Ovary (tissue), 7 donors: ENCODE measurements at regions not wholly inside any gene's neighbourhood (a gene's known extent, or its start where the extent isn't known, plus 50 kb on each side); places are given as distances from the start of the nearest gene placed in this dataset.

Source experiments
- DNase-seq, 5 donors: peaks; one replicate each; pipeline ENCODE4 v3.0.0-alpha.2; 2019 to 2020
- H3K27ac ChIP-seq, 2 donors: fragments of 200-600 bp; one replicate each; pipeline versions ENCODE4 v1.5.1 to v1.8.0; 2019 to 2022
- H3K27me3 ChIP-seq: fragments of 200-600 bp; one replicate; pipeline ENCODE4 v1.8.0; 2022
- H3K36me3 ChIP-seq: fragments of 200-600 bp; sonication (generic); one replicate; pipeline ENCODE4 v1.5.1; 2019
- H3K4me1 ChIP-seq: one replicate; pipeline ENCODE4 v1.8.1; 2013; ENCODE audit warnings: mild to moderate bottlenecking, moderate library complexity; ENCODE audit not compliant: insufficient read depth
- H3K4me3 ChIP-seq: fragments of 200-600 bp; sonication (generic); one replicate; pipeline ENCODE4 v1.5.1; 2017
- H3K9me3 ChIP-seq, 2 donors: fragments of 200-600 bp in 1 of 2; sonication (generic) in 1 of 2; one replicate each; pipeline versions ENCODE4 v1.5.1 to v1.8.1; 2013 to 2019; ENCODE audit warnings: mild to moderate bottlenecking in 1 of 2, moderate library complexity in 1 of 2
- EP300 ChIP-seq: sonication (generic); formaldehyde crosslinking; IDR thresholded peaks from one replicate; pipeline ENCODE4 v1.6.1; 2017; ENCODE audit warnings: antibody characterized with exemption
- POLR2A ChIP-seq: fragments of 450-650 bp; IDR thresholded peaks from one replicate; pipeline ENCODE4 v1.6.1; 2017; ENCODE audit warnings: antibody characterized with exemption, mild to moderate bottlenecking, moderate library complexity
- WGBS, 3 donors: extraction: QIAGEN DNeasy Blood & Tissue Kit in 1 of 3; methylation state at CpG; one replicate each; pipeline versions ENCODE4 v1.1.5 to v1.1.7; 2013 to 2017; 5-methylcytosine and 5-hydroxymethylcytosine counted together
- intact Hi-C, 4 donors: fragments of 100-400 bp; cut with DNase I; formaldehyde crosslinking; loops; one replicate each; pipeline versions ENCODE4 v1.11.0 to v1.15.1; 2022 to 2023
- TF ChIP-seq, protein P1 (sequence below), 3 donors: fragments of 450-650 bp in 2 of 3; fragments of 200-600 bp in 1 of 3; IDR thresholded peaks; one replicate each; pipeline versions ENCODE4 v1.5.1 to v1.8.0; 2016 to 2022; ENCODE audit warnings: antibody characterized with exemption in 3 of 3, mild to moderate bottlenecking in 1 of 3
- donor health status: DM: no; HTN: no; CAD: no; lungs with moderate emphysema.
- donor health status: DM: no; HTN: no; CAD: no.
- donor health status: Bipolar disorder and iron deficiency.
- donor health status: DM: no; HTN: no; CAD: no.
- donor health status: DM: yes; HTN: yes; CAD: no.

DNA sequence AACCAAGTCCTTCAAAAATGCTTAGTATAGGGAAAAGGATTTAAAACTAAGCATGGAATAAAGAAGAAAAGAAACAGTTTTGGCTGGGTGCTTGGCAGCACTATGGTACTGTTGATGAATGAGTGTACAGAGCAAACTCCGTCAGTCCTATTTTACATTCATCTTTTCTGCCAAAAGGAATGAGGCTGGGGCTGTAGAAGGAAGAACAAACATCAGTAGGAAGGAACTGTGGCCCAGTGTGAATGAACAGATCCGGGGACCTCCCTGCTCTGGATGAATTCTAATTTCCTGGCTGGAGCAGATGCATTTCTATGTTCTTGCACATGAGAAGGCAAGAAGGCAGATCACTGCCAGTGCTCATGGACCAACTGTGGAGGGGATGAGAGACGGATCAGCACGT is 474.0 kb upstream of the MEIS1 start:
- H3K4me1 ChIP-seq, result no peaks in the 10 kb centered on the region
- no peaks in the 10 kb centered on the region for H3K9me3 ChIP-seq
- no peak overlapping the region for H3K27ac ChIP-seq
- WGBS, 3 donors, result 60 to 77% (median 68%) methylated on average over 4 of the region's 4 CpGs
- no peak for DNase-seq
- intact Hi-C loops, result no loop called here
- H3K27me3 ChIP-seq, result no peaks in the 10 kb centered on the region
- no peaks in the 10 kb centered on the region for H3K36me3 ChIP-seq
- TF ChIP-seq EP300, result no peak
- no peak for TF ChIP-seq POLR2A
- TF ChIP-seq, protein P1, sequence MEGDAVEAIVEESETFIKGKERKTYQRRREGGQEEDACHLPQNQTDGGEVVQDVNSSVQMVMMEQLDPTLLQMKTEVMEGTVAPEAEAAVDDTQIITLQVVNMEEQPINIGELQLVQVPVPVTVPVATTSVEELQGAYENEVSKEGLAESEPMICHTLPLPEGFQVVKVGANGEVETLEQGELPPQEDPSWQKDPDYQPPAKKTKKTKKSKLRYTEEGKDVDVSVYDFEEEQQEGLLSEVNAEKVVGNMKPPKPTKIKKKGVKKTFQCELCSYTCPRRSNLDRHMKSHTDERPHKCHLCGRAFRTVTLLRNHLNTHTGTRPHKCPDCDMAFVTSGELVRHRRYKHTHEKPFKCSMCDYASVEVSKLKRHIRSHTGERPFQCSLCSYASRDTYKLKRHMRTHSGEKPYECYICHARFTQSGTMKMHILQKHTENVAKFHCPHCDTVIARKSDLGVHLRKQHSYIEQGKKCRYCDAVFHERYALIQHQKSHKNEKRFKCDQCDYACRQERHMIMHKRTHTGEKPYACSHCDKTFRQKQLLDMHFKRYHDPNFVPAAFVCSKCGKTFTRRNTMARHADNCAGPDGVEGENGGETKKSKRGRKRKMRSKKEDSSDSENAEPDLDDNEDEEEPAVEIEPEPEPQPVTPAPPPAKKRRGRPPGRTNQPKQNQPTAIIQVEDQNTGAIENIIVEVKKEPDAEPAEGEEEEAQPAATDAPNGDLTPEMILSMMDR (IDR thresholded peaks at IDR 0.05), result no peak
- H3K4me3 ChIP-seq, result no peak overlapping the region

GRCh38 chr2:65957886-65958285 is 477.0 kb upstream of the MEIS1 start:
- Histone ChIP-seq H3K4me1 (no peaks in the 10 kb centered on the region), H3K4me3 (no peak overlapping the region), H3K9me3 (no peaks in the 10 kb centered on the region), H3K36me3 (no peaks in the 10 kb centered on the region), H3K27me3 (no peaks in the 10 kb centered on the region), H3K27ac (no peak overlapping the region)
- 68 to 82% (median 70%) methylated on average over 5 of the region's 5 CpGs for WGBS, 3 donors
- no peak for DNase-seq
- intact Hi-C loops, result no loop called here
- TF ChIP-seq POLR2A (no peak), EP300 (no peak)
- TF ChIP-seq, protein P1 (IDR thresholded peaks at IDR 0.05), result no peak

GRCh38 chr2:65957454-65957853 is 477.5 kb upstream of the MEIS1 start:
- Histone ChIP-seq H3K9me3 (no peaks in the 10 kb centered on the region), H3K4me3 (no peak overlapping the region), H3K36me3 (no peaks in the 10 kb centered on the region), H3K27me3 (no peaks in the 10 kb centered on the region), H3K27ac (no peak overlapping the region), H3K4me1 (no peaks in the 10 kb centered on the region)
- WGBS, 3 donors, result 86 to 91% (median 87%) methylated on average over 2 of the region's 2 CpGs
- intact Hi-C loops, result no loop called here
- TF ChIP-seq EP300 (no peak), POLR2A (no peak)
- TF ChIP-seq, protein P1 (IDR thresholded peaks at IDR 0.05), result no peak
- DNase-seq, result no peak

- no peak overlapping the region for H3K4me3 ChIP-seq
- H3K4me1 ChIP-seq, result no peaks in the 10 kb centered on the region
- no peak for DNase-seq
- intact Hi-C loops, result no loop called here
- H3K27ac ChIP-seq, result no peak overlapping the region
- 93 to 97% (median 93%) methylated on average over 2 of the region's 2 CpGs for WGBS, 3 donors
- H3K36me3 ChIP-seq, result no peaks in the 10 kb centered on the region
- H3K27me3 ChIP-seq, result no peaks in the 10 kb centered on the region
- H3K9me3 ChIP-seq, result no peaks in the 10 kb centered on the region
- no peak for TF ChIP-seq EP300
- TF ChIP-seq, protein P1 (IDR thresholded peaks at IDR 0.05), result no peak
- no peak for TF ChIP-seq POLR2A
Observed at GRCh38 chr2:65955259-65955658, 479.7 kb upstream of the MEIS1 start.
